Activated CD8-positive, alpha-beta memory T cell treated with anti-CD3 and anti-CD28 coated beads for 36 hours (primary cell): ENCODE measurements at regions not wholly inside any gene's neighbourhood (a gene's known extent, or its start where the extent isn't known, plus 50 kb on each side); places are given as distances from the start of the nearest gene placed in this dataset.
"Not testable (repeated sequence)": the region's sequence is repeated elsewhere in the genome, so short reads cannot be mapped to it uniquely, and the experiment has no call there.

Experiments used
- CTCF ChIA-PET: fragments of 350-600 bp; sonication (Branson Sonifier 250); formaldehyde crosslinking; loops from one replicate; lab custom pipeline; 2021; ENCODE audit warnings: antibody characterized with exemption; lab: Charles Lee
- POLR2A ChIA-PET: fragments of 350-600 bp; sonication (Branson Sonifier 250); formaldehyde crosslinking; loops from one replicate; lab custom pipeline; 2021; ENCODE audit warnings: antibody characterized with exemption; lab: Charles Lee

- ChIA-PET POLR2A (interaction anchor here (0.9 kb wide), 1 partner anchor 189 kb away, joined by 3 read pairs; no protein-coding TSS in a partner anchor), CTCF (interaction anchor here (0.6 to 1.5 kb wide), 3 partner anchors 9 to 215 kb away, joined by 3 read pairs; no protein-coding TSS in a partner anchor)
These were observed 610.6 kb upstream of the DIPK2B start for GRCh38 chrX:45811326-45811725.

GRCh38 chrX:45807572-45808425 lies 607.1 kb upstream of the DIPK2B start:
- ChIA-PET POLR2A (interaction anchor here (0.7 to 1.2 kb wide), 3 partner anchors 38 to 583 kb away, joined by 3 to 10 read pairs (median 4); no protein-coding TSS in a partner anchor), CTCF (interaction anchor here (1.1 to 1.7 kb wide), 2 partner anchors 16 to 43 kb away, joined by 3 read pairs; no protein-coding TSS in a partner anchor)

- POLR2A ChIA-PET = interaction anchor here (0.5 to 1.6 kb wide), 5 partner anchors 37 to 48 kb away, joined by 3 to 6 read pairs (median 5); no protein-coding TSS in a partner anchor
- CTCF ChIA-PET = interaction anchor here (1.2 kb wide), 1 partner anchor 37 kb away, joined by 5 read pairs; no protein-coding TSS in a partner anchor
These were observed 605.9 kb upstream of the DIPK2B start for GRCh38 chrX:45806410-45807121.

- ChIA-PET CTCF (no interaction called here), POLR2A (no interaction called here)
These were observed 603.6 kb upstream of the DIPK2B start for GRCh38 chrX:45804276-45804675.

- CTCF ChIA-PET = interaction anchor here (1.3 kb wide), 1 partner anchor 40 kb away, joined by 3 read pairs; no protein-coding TSS in a partner anchor
- POLR2A ChIA-PET = interaction anchor here (2.2 kb wide), 1 partner anchor 34 kb away, joined by 8 read pairs; no protein-coding TSS in a partner anchor
These were observed 602.8 kb upstream of the DIPK2B start for GRCh38 chrX:45803383-45803921.

GRCh38 chrX:45801554-45801953 lies 600.9 kb upstream of the DIPK2B start:
- POLR2A ChIA-PET = interaction anchor here (0.9 kb wide), 1 partner anchor 13 kb away, joined by 10 read pairs; no protein-coding TSS in a partner anchor
- CTCF ChIA-PET = interaction anchor here (0.7 kb wide), 1 partner anchor 10 kb away, joined by 3 read pairs; no protein-coding TSS in a partner anchor

- CTCF ChIA-PET = not testable (repeated sequence)
- POLR2A ChIA-PET = interaction anchor here (0.9 kb wide), 1 partner anchor 12 kb away, joined by 10 read pairs; no protein-coding TSS in a partner anchor
These were observed 600.2 kb upstream of the DIPK2B start for GRCh38 chrX:45800746-45801453.

- POLR2A ChIA-PET = no interaction called here
These were observed 598.9 kb upstream of the DIPK2B start for GRCh38 chrX:45799576-45799975.

GRCh38 chrX:45795546-45795945 lies 594.9 kb upstream of the DIPK2B start:
- CTCF ChIA-PET = no interaction called here
- POLR2A ChIA-PET = no interaction called here

More at GRCh38 chrX:45799576-45799975, 598.9 kb upstream of the DIPK2B start:
- CTCF ChIA-PET = no interaction called here

GRCh38 chrX:45794995-45795337 lies 594.3 kb upstream of the DIPK2B start:
- POLR2A ChIA-PET = no interaction called here
- CTCF ChIA-PET = no interaction called here

- POLR2A ChIA-PET = no interaction called here
- CTCF ChIA-PET = no interaction called here
These were observed 593.8 kb upstream of the DIPK2B start for GRCh38 chrX:45794323-45794994.

GRCh38 chrX:45788941-45789348 lies 588.3 kb upstream of the DIPK2B start:
- ChIA-PET CTCF (no interaction called here), POLR2A (interaction anchor here (0.7 kb wide), 1 partner anchor 12 kb away, joined by 10 read pairs; no protein-coding TSS in a partner anchor)

GRCh38 chrX:45788315-45788714 lies 587.6 kb upstream of the DIPK2B start:
- ChIA-PET POLR2A (no interaction called here), CTCF (no interaction called here)

GRCh38 chrX:45784590-45784989 lies 583.9 kb upstream of the DIPK2B start:
- CTCF ChIA-PET = no interaction called here
- POLR2A ChIA-PET = interaction anchor here (0.7 kb wide), 1 partner anchor 827 kb away, joined by 4 read pairs; no protein-coding TSS in a partner anchor

GRCh38 chrX:45783002-45783401 lies 582.3 kb upstream of the DIPK2B start:
- POLR2A ChIA-PET = no interaction called here
- CTCF ChIA-PET = no interaction called here

GRCh38 chrX:45781901-45782553 lies 581.4 kb upstream of the DIPK2B start:
- POLR2A ChIA-PET = no interaction called here
- CTCF ChIA-PET = no interaction called here

GRCh38 chrX:45778616-45779015 lies 577.9 kb upstream of the DIPK2B start:
- ChIA-PET CTCF (no interaction called here), POLR2A (no interaction called here)

GRCh38 chrX:45777366-45777765 lies 576.7 kb upstream of the DIPK2B start:
- CTCF ChIA-PET = no interaction called here
- POLR2A ChIA-PET = no interaction called here
